ENCODE measurements at regions not wholly inside any gene's neighbourhood (a gene's known extent, or its start where the extent isn't known, plus 50 kb on each side); places are given as distances from the start of the nearest gene placed in this dataset.

DNA sequence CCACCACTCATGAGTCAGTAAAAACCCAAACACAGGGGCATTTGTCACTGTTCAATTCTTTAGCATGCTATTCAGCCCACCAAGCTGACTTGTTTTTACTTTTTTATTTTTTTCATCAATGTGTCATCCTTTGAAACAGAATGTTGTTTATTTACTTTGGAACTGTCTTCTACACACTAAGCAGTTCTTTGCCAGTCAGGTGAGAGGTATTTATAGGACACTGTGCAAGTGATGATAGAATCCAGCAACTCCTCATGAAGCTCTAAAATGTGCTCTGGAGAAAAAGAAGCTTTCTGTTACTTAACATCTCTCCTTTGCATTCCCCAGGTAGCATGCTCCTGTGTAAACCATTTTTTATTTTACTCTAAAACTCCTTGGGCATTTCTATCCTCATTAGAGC is 582.0 kb upstream of the TMPRSS15 start:
- POLR2A ChIA-PET: interaction anchor here (1.0 to 1.2 kb wide), 5 partner anchors 9 to 1744 kb away, joined by 3 to 6 read pairs (median 3); no protein-coding TSS in a partner anchor
- H3K9me3 Mint-ChIP-seq (ENCODE audit: unreplicated experiment): peaks cover 7% of the 10 kb centered on the region
- peak; percentile 19 for DNase-seq (ENCODE audit: unreplicated experiment)

DNA sequence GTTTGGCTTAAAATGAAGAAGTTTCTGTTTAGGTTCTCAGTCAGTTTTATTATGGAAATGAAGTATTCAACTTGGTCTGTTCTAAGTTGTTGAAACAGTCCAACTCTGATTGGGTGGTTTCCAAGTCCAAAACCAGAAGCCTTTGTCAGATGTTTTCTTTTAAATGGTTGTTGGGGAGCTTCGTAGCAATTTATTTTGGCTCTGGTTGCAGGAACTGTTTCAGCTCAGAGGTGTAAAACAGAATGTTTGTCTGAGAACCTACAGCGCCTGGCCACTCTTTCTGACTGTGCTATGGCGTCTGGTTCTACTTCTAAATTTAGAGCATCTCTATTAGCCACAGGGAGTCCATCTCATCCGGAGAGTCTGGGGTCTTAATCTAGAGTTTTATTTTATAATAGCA is 582.6 kb upstream of the TMPRSS15 start:
- DNase-seq (ENCODE audit: unreplicated experiment): no peak
- TF ChIP-seq, protein P1, sequence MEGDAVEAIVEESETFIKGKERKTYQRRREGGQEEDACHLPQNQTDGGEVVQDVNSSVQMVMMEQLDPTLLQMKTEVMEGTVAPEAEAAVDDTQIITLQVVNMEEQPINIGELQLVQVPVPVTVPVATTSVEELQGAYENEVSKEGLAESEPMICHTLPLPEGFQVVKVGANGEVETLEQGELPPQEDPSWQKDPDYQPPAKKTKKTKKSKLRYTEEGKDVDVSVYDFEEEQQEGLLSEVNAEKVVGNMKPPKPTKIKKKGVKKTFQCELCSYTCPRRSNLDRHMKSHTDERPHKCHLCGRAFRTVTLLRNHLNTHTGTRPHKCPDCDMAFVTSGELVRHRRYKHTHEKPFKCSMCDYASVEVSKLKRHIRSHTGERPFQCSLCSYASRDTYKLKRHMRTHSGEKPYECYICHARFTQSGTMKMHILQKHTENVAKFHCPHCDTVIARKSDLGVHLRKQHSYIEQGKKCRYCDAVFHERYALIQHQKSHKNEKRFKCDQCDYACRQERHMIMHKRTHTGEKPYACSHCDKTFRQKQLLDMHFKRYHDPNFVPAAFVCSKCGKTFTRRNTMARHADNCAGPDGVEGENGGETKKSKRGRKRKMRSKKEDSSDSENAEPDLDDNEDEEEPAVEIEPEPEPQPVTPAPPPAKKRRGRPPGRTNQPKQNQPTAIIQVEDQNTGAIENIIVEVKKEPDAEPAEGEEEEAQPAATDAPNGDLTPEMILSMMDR (IDR thresholded peaks at IDR 0.05; ENCODE audit: unreplicated experiment): no peak
- no peak overlapping the region for H3K27ac Mint-ChIP-seq (ENCODE audit: low read depth, unreplicated experiment)
- ChIA-PET CTCF (interaction anchor here (0.9 to 1.1 kb wide), 2 partner anchors 22 to 23 kb away, joined by 3 read pairs; no protein-coding TSS in a partner anchor), POLR2A (interaction anchor here (1.0 to 1.2 kb wide), 5 partner anchors 9 to 1743 kb away, joined by 3 to 6 read pairs (median 3); no protein-coding TSS in a partner anchor)
- no peaks in the 10 kb centered on the region for H3K27me3 Mint-ChIP-seq (ENCODE audit: insufficient read depth, unreplicated experiment)
- H3K36me3 Mint-ChIP-seq (ENCODE audit: insufficient read depth, unreplicated experiment): no peaks in the 10 kb centered on the region
- BruUV-seq (replicated peaks): no TSS peak
- intact Hi-C loops (cut with micrococcal nuclease): no loop called here
- H3K4me3 Mint-ChIP-seq (ENCODE audit: unreplicated experiment): no peak overlapping the region
- H3K9me3 Mint-ChIP-seq (ENCODE audit: unreplicated experiment): peaks cover 7% of the 10 kb centered on the region
- peaks cover 14% of the 10 kb centered on the region for H3K4me1 Mint-ChIP-seq (ENCODE audit: insufficient read depth, unreplicated experiment)

More for the DNA sequence above, 582.0 kb upstream of the TMPRSS15 start:
- TF ChIP-seq, protein P1 (IDR thresholded peaks at IDR 0.05; ENCODE audit: unreplicated experiment): no peak
- no TSS peak for BruUV-seq (replicated peaks)
- Mint-ChIP-seq H3K27me3 (ENCODE audit: insufficient read depth, unreplicated experiment) (no peaks in the 10 kb centered on the region), H3K36me3 (ENCODE audit: insufficient read depth, unreplicated experiment) (no peaks in the 10 kb centered on the region), H3K4me1 (ENCODE audit: insufficient read depth, unreplicated experiment) (peaks cover 9% of the 10 kb centered on the region), H3K4me3 (ENCODE audit: unreplicated experiment) (no peak overlapping the region), H3K27ac (ENCODE audit: low read depth, unreplicated experiment) (no peak overlapping the region)
- CTCF ChIA-PET: interaction anchor here (0.9 to 1.1 kb wide), 2 partner anchors 22 to 23 kb away, joined by 3 read pairs; no protein-coding TSS in a partner anchor
- intact Hi-C loops (cut with micrococcal nuclease): no loop called here

DNA sequence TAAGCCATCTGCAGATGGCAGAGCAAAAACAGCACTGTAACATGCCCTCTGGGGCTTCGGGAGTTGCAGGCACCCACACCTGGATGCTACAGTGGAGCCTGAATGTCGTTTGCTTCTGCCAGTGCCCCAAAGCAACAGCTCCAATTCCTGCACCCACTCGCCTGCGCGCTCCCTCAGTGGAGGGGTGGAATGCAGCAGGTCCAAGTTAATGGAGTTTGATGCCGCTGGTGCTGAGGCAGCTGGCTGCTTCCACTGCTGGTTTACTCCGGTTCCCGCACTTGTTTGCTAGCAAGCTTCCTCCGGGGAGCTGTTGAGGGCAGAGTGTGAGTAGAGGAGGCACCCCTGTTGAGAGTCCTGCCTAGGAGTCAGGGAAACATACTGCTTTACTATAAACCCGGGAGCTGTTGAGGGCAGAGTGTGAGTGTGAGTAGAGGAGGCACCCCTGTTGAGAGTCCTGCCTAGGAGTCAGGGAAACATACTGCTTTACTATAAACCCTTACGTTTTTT is 584.0 kb upstream of the TMPRSS15 start:
- H3K4me1 Mint-ChIP-seq (ENCODE audit: insufficient read depth, unreplicated experiment): peaks cover 14% of the 10 kb centered on the region
- no peaks in the 10 kb centered on the region for H3K27me3 Mint-ChIP-seq (ENCODE audit: insufficient read depth, unreplicated experiment)
- intact Hi-C loops (cut with micrococcal nuclease): no loop called here
- H3K36me3 Mint-ChIP-seq (ENCODE audit: insufficient read depth, unreplicated experiment): no peaks in the 10 kb centered on the region
- TF ChIP-seq, protein P1 (IDR thresholded peaks at IDR 0.05; ENCODE audit: unreplicated experiment): no peak
- CTCF ChIA-PET: interaction anchor here (0.6 to 1.2 kb wide), 2 partner anchors 36 to 309 kb away, joined by 3 to 4 read pairs; no protein-coding TSS in a partner anchor
- no peak overlapping the region for H3K27ac Mint-ChIP-seq (ENCODE audit: low read depth, unreplicated experiment)
- peaks cover 7% of the 10 kb centered on the region for H3K9me3 Mint-ChIP-seq (ENCODE audit: unreplicated experiment)
- H3K4me3 Mint-ChIP-seq (ENCODE audit: unreplicated experiment): no peak overlapping the region
- BruUV-seq (replicated peaks): no TSS peak
- POLR2A ChIA-PET: no interaction called here
- no peak for DNase-seq (ENCODE audit: unreplicated experiment)

DNA sequence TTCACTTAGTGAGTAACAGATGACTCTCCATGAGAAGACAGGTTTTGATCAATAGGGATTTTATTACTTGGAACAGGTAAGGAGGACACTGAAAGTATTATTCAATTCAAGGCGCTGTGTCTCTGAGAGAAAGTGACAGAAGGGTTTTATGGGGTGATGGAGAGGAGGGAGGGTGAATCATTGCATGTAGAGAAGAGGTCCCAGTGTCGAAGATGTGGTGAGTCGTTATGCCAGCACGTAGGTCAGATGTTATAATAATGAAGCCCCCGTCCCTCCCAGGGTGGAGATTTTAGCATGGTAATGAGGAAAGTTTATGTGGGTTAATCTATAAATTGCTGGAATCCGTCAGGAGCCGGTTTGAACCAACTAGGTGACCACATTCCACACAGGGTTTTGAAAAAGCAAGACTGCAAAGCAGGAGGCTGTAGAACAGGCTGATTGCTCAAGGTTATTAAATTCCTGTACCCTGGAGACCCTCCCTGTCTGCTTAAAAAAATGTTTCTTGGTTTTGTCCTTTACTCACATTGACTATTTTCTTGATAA is 586.4 kb upstream of the TMPRSS15 start:
- Mint-ChIP-seq H3K9me3 (ENCODE audit: unreplicated experiment) (peaks cover 7% of the 10 kb centered on the region), H3K36me3 (ENCODE audit: insufficient read depth, unreplicated experiment) (no peaks in the 10 kb centered on the region), H3K27me3 (ENCODE audit: insufficient read depth, unreplicated experiment) (no peaks in the 10 kb centered on the region), H3K4me1 (ENCODE audit: insufficient read depth, unreplicated experiment) (peaks cover 14% of the 10 kb centered on the region), H3K27ac (ENCODE audit: low read depth, unreplicated experiment) (no peak overlapping the region), H3K4me3 (ENCODE audit: unreplicated experiment) (no peak overlapping the region)
- intact Hi-C loops (cut with micrococcal nuclease): no loop called here
- DNase-seq (ENCODE audit: unreplicated experiment): no peak
- ChIA-PET POLR2A (no interaction called here), CTCF (no interaction called here)
- TF ChIP-seq, protein P1 (IDR thresholded peaks at IDR 0.05; ENCODE audit: unreplicated experiment): no peak
- BruUV-seq (replicated peaks): no TSS peak
